ENCODE measurements at regions not wholly inside any gene's neighbourhood (a gene's known extent, or its start where the extent isn't known, plus 50 kb on each side); places are given as distances from the start of the nearest gene placed in this dataset.

DNA sequence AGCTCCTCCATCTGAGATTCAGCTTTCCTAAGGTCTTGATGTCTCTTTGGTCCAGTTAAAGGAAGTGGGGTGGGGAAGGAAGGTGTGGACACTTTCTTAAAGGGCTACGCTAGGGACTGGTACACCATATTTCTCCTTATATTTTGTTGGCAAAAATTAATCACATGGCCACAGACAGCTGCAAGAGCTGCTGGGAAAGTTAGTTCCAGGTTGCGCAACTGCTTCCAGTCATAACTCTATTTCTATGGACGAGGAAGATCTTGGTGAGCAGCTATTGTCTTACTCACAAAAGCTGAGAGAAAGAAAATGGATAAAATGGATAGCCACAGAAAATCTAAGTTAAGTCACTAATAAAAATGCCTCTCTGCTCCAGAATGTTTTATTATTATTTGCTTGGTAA lies 60.7 kb upstream of the PPM1B start:
- TF ChIP-seq POLR2A (IDR thresholded peaks at IDR 0.05) (no peak), POLR2AphosphoS5 (IDR thresholded peaks at IDR 0.05) (no peak)
- TF ChIP-seq, protein P1, sequence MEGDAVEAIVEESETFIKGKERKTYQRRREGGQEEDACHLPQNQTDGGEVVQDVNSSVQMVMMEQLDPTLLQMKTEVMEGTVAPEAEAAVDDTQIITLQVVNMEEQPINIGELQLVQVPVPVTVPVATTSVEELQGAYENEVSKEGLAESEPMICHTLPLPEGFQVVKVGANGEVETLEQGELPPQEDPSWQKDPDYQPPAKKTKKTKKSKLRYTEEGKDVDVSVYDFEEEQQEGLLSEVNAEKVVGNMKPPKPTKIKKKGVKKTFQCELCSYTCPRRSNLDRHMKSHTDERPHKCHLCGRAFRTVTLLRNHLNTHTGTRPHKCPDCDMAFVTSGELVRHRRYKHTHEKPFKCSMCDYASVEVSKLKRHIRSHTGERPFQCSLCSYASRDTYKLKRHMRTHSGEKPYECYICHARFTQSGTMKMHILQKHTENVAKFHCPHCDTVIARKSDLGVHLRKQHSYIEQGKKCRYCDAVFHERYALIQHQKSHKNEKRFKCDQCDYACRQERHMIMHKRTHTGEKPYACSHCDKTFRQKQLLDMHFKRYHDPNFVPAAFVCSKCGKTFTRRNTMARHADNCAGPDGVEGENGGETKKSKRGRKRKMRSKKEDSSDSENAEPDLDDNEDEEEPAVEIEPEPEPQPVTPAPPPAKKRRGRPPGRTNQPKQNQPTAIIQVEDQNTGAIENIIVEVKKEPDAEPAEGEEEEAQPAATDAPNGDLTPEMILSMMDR (IDR thresholded peaks at IDR 0.05), result no peak

All from stomach (tissue), 4 donors.